H1 (cell line): ENCODE measurements at regions not wholly inside any gene's neighbourhood (a gene's known extent, or its start where the extent isn't known, plus 50 kb on each side); places are given as distances from the start of the nearest gene placed in this dataset.

Experiments used
- CTCF ChIA-PET: fragments of 300-600 bp; sonication (Branson Sonifier 250); formaldehyde crosslinking; loops from one replicate; lab custom pipeline; 2021; ENCODE audit not compliant: partially characterized antibody; lab: Charles Lee
- POLR2A ChIA-PET: fragments of 300-600 bp; sonication (Branson Sonifier 250); formaldehyde crosslinking; loops from one replicate; lab custom pipeline; 2021; ENCODE audit warnings: inconsistent platforms; ENCODE audit not compliant: partially characterized antibody; lab: Charles Lee
- DNase-seq, 2 experiments: peaks; one replicate each; pipeline versions ENCODE4 v3.0.0 to v3.0.0-alpha.2; 2010 to 2022; ENCODE audit warnings: low spot score in 2 of 2, low read depth in 1 of 2, mixed read lengths in 1 of 2
- FAIRE-seq: peaks from 2 replicates; lab custom pipeline; 2011; peaks lifted over from hg19 to GRCh38; lab: Jason Lieb, UNC
- H2AFZ ChIP-seq: 2 replicates; pipeline ENCODE4 v1.8.1; 2012; ENCODE audit warnings: low read length, inconsistent platforms
- H2AK5ac ChIP-seq: 2 replicates; pipeline ENCODE4 v1.6.1; 2013; ENCODE audit warnings: low read depth, low read length
- H2BK120ac ChIP-seq: replicated peaks from 2 replicates; pipeline ENCODE3; 2013; ENCODE audit warnings: low read depth, low read length, inconsistent platforms
- H2BK12ac ChIP-seq: 2 replicates; pipeline ENCODE4 v1.6.1; 2013; ENCODE audit warnings: low read depth, low read length
- H2BK15ac ChIP-seq: 2 replicates; pipeline ENCODE4 v1.6.1; 2013; ENCODE audit warnings: low read length
- H2BK20ac ChIP-seq: 2 replicates; pipeline ENCODE4 v1.6.1; 2013; ENCODE audit warnings: low read length
- H2BK5ac ChIP-seq: 2 replicates; pipeline ENCODE4 v1.6.1; 2013; ENCODE audit warnings: low read depth, low read length
- H3K14ac ChIP-seq: 2 replicates; pipeline ENCODE4 v1.6.1; 2013; ENCODE audit warnings: inconsistent platforms; ENCODE audit not compliant: insufficient read length
- H3K18ac ChIP-seq: 2 replicates; pipeline ENCODE4 v1.6.1; 2013; ENCODE audit warnings: low read length; ENCODE audit errors: extremely low read depth
- H3K23ac ChIP-seq: 2 replicates; pipeline ENCODE4 v1.6.1; 2013; ENCODE audit warnings: inconsistent platforms; ENCODE audit not compliant: insufficient read length
- H3K23me2 ChIP-seq: 2 replicates; pipeline ENCODE4 v1.6.1; 2013; ENCODE audit warnings: low read depth, low read length
- H3K27ac ChIP-seq: 2 replicates; pipeline ENCODE4 v1.6.1; 2011; ENCODE audit warnings: low read depth, low read length, inconsistent platforms
- H3K27me3 ChIP-seq, 4 experiments: replicated peaks in 1 of 4; 1 replicate in 1 of 4; 2 replicates in 3 of 4; pipeline versions ENCODE4 v1.6.1 to v1.8.1; 2011 to 2013; ENCODE audit warnings: low read length in 3 of 4, mild to moderate bottlenecking in 3 of 4, inconsistent platforms in 2 of 4, mixed read lengths in 2 of 4, moderate library complexity in 1 of 4; ENCODE audit not compliant: control insufficient read depth in 3 of 4, insufficient read depth in 3 of 4; ENCODE audit errors: extremely low read depth in 1 of 4
- H3K36me3 ChIP-seq, 4 experiments: 2 replicates each; pipeline versions ENCODE4 v1.6.1 to v1.8.1; 2011 to 2013; ENCODE audit warnings: mild to moderate bottlenecking in 4 of 4, low read length in 3 of 4, moderate library complexity in 2 of 4, control low read depth in 1 of 4, inconsistent platforms in 1 of 4; ENCODE audit not compliant: insufficient read depth in 4 of 4, control insufficient read depth in 2 of 4
- H3K4ac ChIP-seq: replicated peaks from 2 replicates; pipeline ENCODE3; 2013; ENCODE audit warnings: low read length, low read depth, mixed read lengths, inconsistent platforms; ENCODE audit not compliant: insufficient read length
- H3K4me1 ChIP-seq, 4 experiments: replicated peaks in 1 of 4; 1 replicate in 1 of 4; 2 replicates in 3 of 4; pipeline versions ENCODE4 v1.6.1 to v1.8.1; 2011 to 2013; ENCODE audit warnings: low read length in 3 of 4, inconsistent platforms in 2 of 4, mixed read lengths in 1 of 4; ENCODE audit not compliant: insufficient read depth in 4 of 4, control insufficient read depth in 3 of 4
- H3K4me2 ChIP-seq, 2 experiments: 2 replicates each; pipeline versions ENCODE4 v1.6.1 to v1.8.1; 2011 to 2013; ENCODE audit warnings: low read depth in 2 of 2, low read length in 2 of 2, control low read depth in 1 of 2, inconsistent platforms in 1 of 2, mild to moderate bottlenecking in 1 of 2; ENCODE audit not compliant: insufficient read depth in 1 of 2
- H3K4me3 ChIP-seq, 4 experiments: fragments of 200-600, 300-600 bp in 1 of 4; sonication (generic), shearing (Covaris generic), sonication (Bioruptor Twin) in 1 of 4; 2 replicates each; pipeline versions ENCODE4 v1.5.1 to v1.8.1; 2011 to 2016; ENCODE audit warnings: low read length in 4 of 4, low read depth in 3 of 4, control low read depth in 2 of 4, inconsistent platforms in 2 of 4, mild to moderate bottlenecking in 2 of 4, mixed read lengths in 1 of 4, moderate library complexity in 1 of 4; ENCODE audit not compliant: insufficient read depth in 2 of 4; ENCODE audit errors: extremely low read depth in 1 of 4
- H3K56ac ChIP-seq: replicated peaks from 2 replicates; pipeline ENCODE3; 2013; ENCODE audit warnings: low read depth, mild to moderate bottlenecking, mixed read lengths, low read length, inconsistent platforms; ENCODE audit not compliant: insufficient read length
- H3K79me1 ChIP-seq: 2 replicates; pipeline ENCODE4 v1.6.1; 2013; ENCODE audit warnings: low read depth, low read length, control low read depth
- H3K79me2 ChIP-seq, 2 experiments: 2 replicates each; pipeline versions ENCODE4 v1.6.1 to v1.8.1; 2012 to 2013; ENCODE audit warnings: low read length in 2 of 2, mild to moderate bottlenecking in 2 of 2, inconsistent platforms in 1 of 2; ENCODE audit not compliant: insufficient read depth in 2 of 2, control insufficient read depth in 1 of 2
- H3K9ac ChIP-seq, 4 experiments: replicated peaks in 1 of 4; 1 replicate in 1 of 4; 2 replicates in 3 of 4; pipeline versions ENCODE4 v1.6.1 to v1.8.1; 2011 to 2013; ENCODE audit warnings: low read depth in 3 of 4, low read length in 3 of 4, control low read depth in 2 of 4, mild to moderate bottlenecking in 2 of 4, moderate library complexity in 2 of 4, inconsistent platforms in 1 of 4; ENCODE audit errors: extremely low read depth in 1 of 4
- H3K9me3 ChIP-seq, 2 experiments: 2 replicates each; pipeline versions ENCODE4 v1.6.1 to v1.8.1; 2012 to 2013; ENCODE audit warnings: mild to moderate bottlenecking in 2 of 2, moderate library complexity in 2 of 2, control low read depth in 1 of 2, inconsistent platforms in 1 of 2, low read depth in 1 of 2, low read length in 1 of 2, mixed read lengths in 1 of 2; ENCODE audit not compliant: insufficient read depth in 2 of 2
- H4K20me1 ChIP-seq, 2 experiments: replicated peaks in 1 of 2; 2 replicates each; pipeline versions ENCODE3 to v1.8.1; 2011 to 2013; ENCODE audit warnings: inconsistent platforms in 2 of 2, low read length in 2 of 2, mild to moderate bottlenecking in 1 of 2; ENCODE audit not compliant: insufficient read depth in 2 of 2, control insufficient read depth in 1 of 2
- H4K5ac ChIP-seq: 2 replicates; pipeline ENCODE4 v1.6.1; 2013; ENCODE audit warnings: low read length, low read depth, mixed read lengths, inconsistent platforms; ENCODE audit not compliant: insufficient read length
- H4K8ac ChIP-seq: 2 replicates; pipeline ENCODE4 v1.8.0; 2013; ENCODE audit warnings: mild to moderate bottlenecking, moderate library complexity, low read length, inconsistent platforms; ENCODE audit not compliant: insufficient read depth; ENCODE audit errors: extremely low read depth
- H4K91ac ChIP-seq: replicated peaks from 2 replicates; pipeline ENCODE3; 2013; ENCODE audit warnings: low read length, mixed read lengths, inconsistent platforms; ENCODE audit not compliant: insufficient read length
- CTBP2 ChIP-seq: IDR thresholded peaks from 2 replicates; pipeline ENCODE4 v1.7.0; 2011; ENCODE audit warnings: borderline replicate concordance, mild to moderate bottlenecking, moderate library complexity, mixed read lengths, low read length; ENCODE audit not compliant: insufficient read depth, insufficient read length
- NANOG ChIP-seq: IDR thresholded peaks from 2 replicates; pipeline ENCODE4 v1.6.1; 2011; ENCODE audit warnings: low read length, low read depth, mild to moderate bottlenecking, inconsistent platforms; ENCODE audit not compliant: insufficient read depth, poor library complexity, severe bottlenecking
- RBBP5 ChIP-seq: IDR thresholded peaks from 2 replicates; pipeline ENCODE4 v1.7.1; 2012; ENCODE audit warnings: low read depth, mild to moderate bottlenecking, inconsistent platforms, low read length, moderate library complexity, borderline replicate concordance
- RNF2 ChIP-seq: fragments of 200-900, 300-1000 bp; sonication (generic); IDR thresholded peaks from 2 replicates; pipeline ENCODE4 v1.7.1; 2016; ENCODE audit warnings: borderline replicate concordance, low read depth, mild to moderate bottlenecking, antibody characterized with exemption, low read length; ENCODE audit not compliant: poor library complexity, severe bottlenecking; ENCODE audit errors: missing control alignments
- SIX5 ChIP-seq: IDR thresholded peaks from 2 replicates; pipeline ENCODE4 v1.6.1; 2011; ENCODE audit warnings: mild to moderate bottlenecking, low read depth, low read length
- SP1 ChIP-seq: IDR thresholded peaks from 2 replicates; pipeline ENCODE4 v1.6.1; 2011; ENCODE audit warnings: low read depth, low read length
- SRF ChIP-seq: IDR thresholded peaks from 2 replicates; pipeline ENCODE4 v1.6.1; 2011; ENCODE audit warnings: mild to moderate bottlenecking, low read depth, low read length, moderate library complexity
- YY1 ChIP-seq: IDR thresholded peaks from 2 replicates; pipeline ENCODE4 v1.6.1; 2011; ENCODE audit warnings: low read depth, mild to moderate bottlenecking, low read length
- ZNF274 ChIP-seq: IDR thresholded peaks from 2 replicates; pipeline ENCODE4 v1.7.0; 2012; ENCODE audit warnings: low read length, borderline replicate concordance; ENCODE audit errors: extremely low read depth
- WGBS, 2 experiments: shearing (Covaris generic) in 1 of 2; methylation state at CpG; one replicate each; pipeline versions ENCODE4 v1.1.6 to v1.1.7; 2013 to 2015; ENCODE audit warnings: low lambda C conversion rate in 2 of 2, mixed read lengths in 2 of 2, inconsistent platforms in 1 of 2, low coverage in 1 of 2, missing lambda C conversion rate in 1 of 2; ENCODE audit not compliant: insufficient replicate concordance in 2 of 2, insufficient coverage in 1 of 2, insufficient read length in 1 of 2; ENCODE audit errors: extremely low coverage in 1 of 2, missing lambda C conversion rate in 1 of 2; 5-methylcytosine and 5-hydroxymethylcytosine counted together
- TF ChIP-seq, protein P1 (sequence below), 3 experiments: IDR thresholded peaks; 1 replicate in 2 of 3; 2 replicates in 1 of 3; pipeline versions ENCODE4 v1.5.1 to v1.6.1; 2011; ENCODE audit warnings: low read length in 3 of 3, mild to moderate bottlenecking in 3 of 3, inconsistent platforms in 2 of 3, low read depth in 1 of 3, moderate library complexity in 1 of 3; ENCODE audit not compliant: insufficient read depth in 1 of 3; ENCODE audit errors: control extremely low read depth in 1 of 3

- H3K23ac ChIP-seq = no peak overlapping the region
- H3K4me2 ChIP-seq = no peak overlapping the region
- H3K36me3 ChIP-seq = no peaks in the 10 kb centered on the region
- peaks cover 0 to 10% of the 10 kb centered on the region in 2 experiments; a peak in 2 of 4 replicates for H3K9me3 ChIP-seq
- no peak overlapping the region for H2AK5ac ChIP-seq
- no peak overlapping the region for H2BK120ac ChIP-seq
- no peak overlapping the region for H2BK15ac ChIP-seq
- no peak overlapping the region for H2AFZ ChIP-seq
- WGBS, 2 experiments = 86% methylated on average over 15 of the region's 15 CpGs; no CpG with 5 or more reads in 1 of the 2 experiments
- H4K20me1 ChIP-seq = peaks cover 0 to 5% of the 10 kb centered on the region in 2 experiments
- H2BK12ac ChIP-seq = no peak overlapping the region
- H3K79me1 ChIP-seq = no peaks in the 10 kb centered on the region
- no peak overlapping the region for H3K9ac ChIP-seq
- ChIA-PET POLR2A (no interaction called here), CTCF (interaction anchor here (0.8 to 1.4 kb wide), 2 partner anchors 16 to 17 kb away, joined by 3 read pairs; no protein-coding TSS in a partner anchor)
- DNase-seq (no peak), FAIRE-seq (no peak)
- H3K27me3 ChIP-seq = no peaks in the 10 kb centered on the region
- no peak overlapping the region for H3K4me3 ChIP-seq
- H4K5ac ChIP-seq = no peak overlapping the region
- H3K23me2 ChIP-seq = peaks cover 21% of the 10 kb centered on the region; the same call in 1 of the 2 replicates
- H3K4me1 ChIP-seq = no peaks in the 10 kb centered on the region
- H3K18ac ChIP-seq = no peak overlapping the region
- no peaks in the 10 kb centered on the region for H3K79me2 ChIP-seq
- no peak overlapping the region for H2BK5ac ChIP-seq
- no peak overlapping the region for H3K4ac ChIP-seq
- no peak overlapping the region for H2BK20ac ChIP-seq
- H4K91ac ChIP-seq = no peak overlapping the region
- no peak overlapping the region for H3K14ac ChIP-seq
- no peak overlapping the region for H3K27ac ChIP-seq
- no peak overlapping the region for H3K56ac ChIP-seq
- no peak overlapping the region for H4K8ac ChIP-seq
- TF ChIP-seq, protein P1, sequence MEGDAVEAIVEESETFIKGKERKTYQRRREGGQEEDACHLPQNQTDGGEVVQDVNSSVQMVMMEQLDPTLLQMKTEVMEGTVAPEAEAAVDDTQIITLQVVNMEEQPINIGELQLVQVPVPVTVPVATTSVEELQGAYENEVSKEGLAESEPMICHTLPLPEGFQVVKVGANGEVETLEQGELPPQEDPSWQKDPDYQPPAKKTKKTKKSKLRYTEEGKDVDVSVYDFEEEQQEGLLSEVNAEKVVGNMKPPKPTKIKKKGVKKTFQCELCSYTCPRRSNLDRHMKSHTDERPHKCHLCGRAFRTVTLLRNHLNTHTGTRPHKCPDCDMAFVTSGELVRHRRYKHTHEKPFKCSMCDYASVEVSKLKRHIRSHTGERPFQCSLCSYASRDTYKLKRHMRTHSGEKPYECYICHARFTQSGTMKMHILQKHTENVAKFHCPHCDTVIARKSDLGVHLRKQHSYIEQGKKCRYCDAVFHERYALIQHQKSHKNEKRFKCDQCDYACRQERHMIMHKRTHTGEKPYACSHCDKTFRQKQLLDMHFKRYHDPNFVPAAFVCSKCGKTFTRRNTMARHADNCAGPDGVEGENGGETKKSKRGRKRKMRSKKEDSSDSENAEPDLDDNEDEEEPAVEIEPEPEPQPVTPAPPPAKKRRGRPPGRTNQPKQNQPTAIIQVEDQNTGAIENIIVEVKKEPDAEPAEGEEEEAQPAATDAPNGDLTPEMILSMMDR (IDR thresholded peaks at IDR 0.05; ENCODE audit: control extremely low read depth in 1 of 3, insufficient read depth in 1 of 3, low read depth in 1 of 3, low read length in 3 of 3) = no peak
- TF ChIP-seq RNF2 (no peak), ZNF274 (no peak), SRF (no peak), NANOG (no peak), YY1 (no peak), RBBP5 (no peak), SIX5 (no peak), SP1 (no peak), CTBP2 (no peak)
Measured at GRCh38 chr16:86856946-86857586, 278.7 kb downstream of the FOXL1 start.
